ENCODE measurements at regions not wholly inside any gene's neighbourhood (a gene's known extent, or its start where the extent isn't known, plus 50 kb on each side); places are given as distances from the start of the nearest gene placed in this dataset.

GRCh38 chr1:83016354-83016849 is 982.5 kb downstream of the TTLL7 start:
- TF ChIP-seq EP300 (IDR thresholded peaks at IDR 0.05) (no peak), CTCF (IDR thresholded peaks at IDR 0.05) (no peak)
